Glutamatergic neuron (in vitro differentiated cells): ENCODE measurements at regions not wholly inside any gene's neighbourhood (a gene's known extent, or its start where the extent isn't known, plus 50 kb on each side); places are given as distances from the start of the nearest gene placed in this dataset.
A peak's percentile ranks its signal among the peaks of the same experiment; 100 is the strongest.
"Not testable (repeated sequence)": the region's sequence is repeated elsewhere in the genome, so short reads cannot be mapped to it uniquely, and the experiment has no call there.

ENCODE experiments used
- DNase-seq: peaks from one replicate; pipeline ENCODE4 v3.0.0; 2022
- H3K27ac Mint-ChIP-seq: one replicate; pipeline ENCODE4 v1.8.0; 2020; ENCODE audit warnings: mild to moderate bottlenecking, mixed read lengths, inconsistent platforms; ENCODE audit not compliant: unreplicated experiment
- H3K27me3 Mint-ChIP-seq: one replicate; pipeline ENCODE4 v1.8.0; 2020; ENCODE audit warnings: mild to moderate bottlenecking, moderate library complexity, mixed read lengths, inconsistent platforms; ENCODE audit not compliant: unreplicated experiment
- H3K36me3 Mint-ChIP-seq: one replicate; pipeline ENCODE4 v1.8.0; 2020; ENCODE audit warnings: mild to moderate bottlenecking, mixed read lengths, inconsistent platforms; ENCODE audit not compliant: unreplicated experiment
- H3K4me1 Mint-ChIP-seq: one replicate; pipeline ENCODE4 v1.8.0; 2020; ENCODE audit warnings: mild to moderate bottlenecking, low read depth, mixed read lengths, inconsistent platforms; ENCODE audit not compliant: unreplicated experiment
- H3K4me3 Mint-ChIP-seq: one replicate; pipeline ENCODE4 v1.8.0; 2020; ENCODE audit warnings: mild to moderate bottlenecking, mixed read lengths, inconsistent platforms; ENCODE audit not compliant: unreplicated experiment
- H3K9me3 Mint-ChIP-seq: one replicate; pipeline ENCODE4 v1.8.0; 2020; ENCODE audit warnings: mild to moderate bottlenecking, moderate library complexity, mixed read lengths, inconsistent platforms; ENCODE audit not compliant: unreplicated experiment
- TF ChIP-seq, protein P1 (sequence below): fragments of 200-600 bp; sonication (generic); IDR thresholded peaks from one replicate; pipeline ENCODE4 v1.5.0; 2021; ENCODE audit not compliant: partially characterized antibody, unreplicated experiment

- no peaks in the 10 kb centered on the region for H3K9me3 Mint-ChIP-seq
- TF ChIP-seq, protein P1, sequence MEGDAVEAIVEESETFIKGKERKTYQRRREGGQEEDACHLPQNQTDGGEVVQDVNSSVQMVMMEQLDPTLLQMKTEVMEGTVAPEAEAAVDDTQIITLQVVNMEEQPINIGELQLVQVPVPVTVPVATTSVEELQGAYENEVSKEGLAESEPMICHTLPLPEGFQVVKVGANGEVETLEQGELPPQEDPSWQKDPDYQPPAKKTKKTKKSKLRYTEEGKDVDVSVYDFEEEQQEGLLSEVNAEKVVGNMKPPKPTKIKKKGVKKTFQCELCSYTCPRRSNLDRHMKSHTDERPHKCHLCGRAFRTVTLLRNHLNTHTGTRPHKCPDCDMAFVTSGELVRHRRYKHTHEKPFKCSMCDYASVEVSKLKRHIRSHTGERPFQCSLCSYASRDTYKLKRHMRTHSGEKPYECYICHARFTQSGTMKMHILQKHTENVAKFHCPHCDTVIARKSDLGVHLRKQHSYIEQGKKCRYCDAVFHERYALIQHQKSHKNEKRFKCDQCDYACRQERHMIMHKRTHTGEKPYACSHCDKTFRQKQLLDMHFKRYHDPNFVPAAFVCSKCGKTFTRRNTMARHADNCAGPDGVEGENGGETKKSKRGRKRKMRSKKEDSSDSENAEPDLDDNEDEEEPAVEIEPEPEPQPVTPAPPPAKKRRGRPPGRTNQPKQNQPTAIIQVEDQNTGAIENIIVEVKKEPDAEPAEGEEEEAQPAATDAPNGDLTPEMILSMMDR = no peak
- no peak overlapping the region for H3K27ac Mint-ChIP-seq
- no peaks in the 10 kb centered on the region for H3K36me3 Mint-ChIP-seq
- DNase-seq = no peak
- H3K4me1 Mint-ChIP-seq = peaks cover 4% of the 10 kb centered on the region
- no peaks in the 10 kb centered on the region for H3K27me3 Mint-ChIP-seq
- H3K4me3 Mint-ChIP-seq = no peak overlapping the region
Measured at GRCh38 chr5:99771296-99771695, 763.9 kb upstream of the FAM174A start.

DNA sequence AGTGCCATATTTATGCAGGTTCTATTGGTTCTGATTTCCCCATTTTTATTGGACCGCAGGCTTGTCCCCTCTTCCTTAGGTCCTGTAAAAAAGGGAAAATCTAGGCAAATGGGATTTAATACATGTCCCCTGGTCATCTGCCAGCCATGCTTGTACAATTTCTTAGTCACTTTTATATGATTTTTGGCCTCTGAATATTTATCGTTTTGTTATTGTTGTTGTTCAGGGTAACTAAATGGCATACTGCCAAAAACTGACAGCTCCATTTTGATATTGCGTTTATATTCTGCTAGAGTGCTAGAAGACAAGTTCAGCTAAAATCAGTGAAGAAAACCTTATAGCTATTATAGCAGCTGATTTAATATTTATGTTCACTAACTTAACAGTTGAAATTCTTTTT is 770.2 kb upstream of the FAM174A start:
- no peak for DNase-seq

DNA sequence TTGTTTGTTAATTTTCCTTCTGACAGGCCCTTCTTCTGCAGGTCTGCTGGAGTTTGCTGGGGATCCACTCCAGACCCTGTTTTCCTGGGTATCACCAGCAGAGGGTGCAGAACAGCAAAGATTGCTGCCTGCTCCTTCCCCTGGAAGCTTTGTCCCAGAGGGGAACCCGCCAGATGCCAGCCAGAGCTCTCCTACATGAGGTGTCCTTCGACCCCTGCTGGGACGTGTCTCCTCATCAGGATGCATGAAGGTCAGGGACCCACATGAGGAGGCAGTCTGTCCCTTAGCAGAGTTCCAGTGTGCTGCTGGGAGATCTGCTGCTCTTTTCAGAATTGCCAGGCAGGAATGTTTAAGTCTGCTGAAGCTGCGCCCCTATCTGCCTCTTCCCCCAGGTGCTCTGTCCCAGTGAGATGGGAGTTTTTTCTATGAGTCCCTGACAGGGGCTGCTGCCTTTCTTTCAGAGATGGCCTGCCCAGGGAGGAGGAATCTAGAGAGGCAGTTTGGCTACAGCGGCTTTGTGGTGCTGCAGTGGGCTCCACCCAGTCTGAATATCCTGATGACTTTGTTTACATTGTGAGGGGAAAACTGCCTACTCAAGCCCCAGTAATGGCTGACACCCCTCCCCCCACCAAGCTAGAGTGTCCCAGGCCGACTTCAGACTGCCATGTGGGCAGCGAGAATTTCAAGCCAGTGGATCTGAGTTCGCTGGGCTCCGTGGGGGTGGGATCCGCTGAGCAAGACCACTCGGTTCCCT is 772.0 kb upstream of the FAM174A start:
- TF ChIP-seq, protein P1 = peak; percentile 21
- Mint-ChIP-seq H3K27ac (no peak overlapping the region), H3K4me1 (no peaks in the 10 kb centered on the region), H3K36me3 (no peaks in the 10 kb centered on the region), H3K4me3 (no peak overlapping the region), H3K9me3 (no peaks in the 10 kb centered on the region), H3K27me3 (no peaks in the 10 kb centered on the region)
- DNase-seq = peak; percentile 46

More for the DNA sequence above, 770.2 kb upstream of the FAM174A start:
- Mint-ChIP-seq H3K4me1 (no peaks in the 10 kb centered on the region), H3K4me3 (no peak overlapping the region), H3K36me3 (no peaks in the 10 kb centered on the region), H3K27ac (no peak overlapping the region), H3K27me3 (no peaks in the 10 kb centered on the region), H3K9me3 (no peaks in the 10 kb centered on the region)
- TF ChIP-seq, protein P1 = no peak

DNA sequence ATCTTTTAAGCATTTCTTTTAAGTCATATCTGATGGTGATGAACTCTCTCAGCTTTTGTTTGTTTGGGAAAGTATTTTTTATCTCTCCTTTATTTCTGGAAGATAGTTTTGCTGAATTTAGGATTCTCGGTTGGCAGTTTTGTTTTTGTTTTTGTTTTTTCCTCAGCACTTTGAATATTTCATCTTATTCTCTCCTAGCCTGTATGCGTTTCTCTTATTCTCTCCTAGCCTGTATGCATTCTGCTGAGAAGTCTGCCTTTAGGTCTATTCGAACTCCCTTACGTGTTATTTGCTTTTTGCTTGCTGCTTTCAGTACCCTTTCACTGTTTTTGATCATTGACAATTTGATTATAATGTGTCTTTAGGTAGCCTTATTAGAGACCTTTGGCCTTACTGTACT is 787.8 kb upstream of the FAM174A start:
- TF ChIP-seq, protein P1 = no peak
- Mint-ChIP-seq H3K27ac (no peak overlapping the region), H3K9me3 (peaks cover 1% of the 10 kb centered on the region), H3K4me3 (no peak overlapping the region), H3K27me3 (no peaks in the 10 kb centered on the region), H3K36me3 (no peaks in the 10 kb centered on the region), H3K4me1 (no peaks in the 10 kb centered on the region)
- no peak for DNase-seq

DNA sequence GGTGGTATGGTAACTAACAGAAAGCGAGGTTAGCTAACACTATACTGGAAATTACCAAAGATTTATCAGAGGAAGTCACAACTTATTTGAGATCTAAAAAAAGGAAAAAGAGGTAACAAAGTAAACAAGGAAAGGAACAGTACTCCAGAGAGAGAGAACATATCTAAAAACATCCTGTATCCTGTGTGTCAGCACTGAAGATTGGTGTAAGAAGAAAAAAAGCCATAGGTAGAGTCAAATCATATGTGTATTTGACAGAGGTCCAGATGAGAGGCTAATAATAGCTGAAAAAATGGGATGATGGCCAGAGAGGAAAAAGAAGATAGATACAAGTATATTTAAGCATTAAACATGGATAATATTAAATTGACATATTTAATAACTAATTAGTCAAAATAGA is 802.0 kb upstream of the FAM174A start:
- H3K4me3 Mint-ChIP-seq, H3K36me3 Mint-ChIP-seq, H3K9me3 Mint-ChIP-seq, DNase-seq, H3K27ac Mint-ChIP-seq, H3K27me3 Mint-ChIP-seq, H3K4me1 Mint-ChIP-seq: not testable (repeated sequence)

GRCh38 chr5:99730653-99731052 is 801.8 kb upstream of the CHD1 start:
- not testable (repeated sequence) for DNase-seq, H3K9me3 Mint-ChIP-seq, H3K36me3 Mint-ChIP-seq, H3K4me3 Mint-ChIP-seq, H3K27me3 Mint-ChIP-seq, H3K27ac Mint-ChIP-seq, H3K4me1 Mint-ChIP-seq
